OCI-LY7 (cell line): ENCODE measurements at regions not wholly inside any gene's neighbourhood (a gene's known extent, or its start where the extent isn't known, plus 50 kb on each side); places are given as distances from the start of the nearest gene placed in this dataset.

ENCODE experiments used
- BruUV-seq: library from RNA; stranded (reverse); fragments of 400-500 nt; replicated peaks from 2 replicates; lab custom pipeline; 2021; lab: Mats Ljungman, UMichigan
- CTCF ChIA-PET: fragments of 300-600 bp; sonication (Branson Sonifier 250); formaldehyde crosslinking; loops from one replicate; lab custom pipeline; 2022; ENCODE audit warnings: antibody characterized with exemption; ENCODE audit not compliant: unreplicated experiment; lab: Charles Lee
- POLR2A ChIA-PET: fragments of 300-600 bp; sonication (Branson Sonifier 250); formaldehyde crosslinking; loops from one replicate; lab custom pipeline; 2022; ENCODE audit warnings: antibody characterized with exemption; lab: Charles Lee
- DNase-seq: peaks from one replicate; pipeline ENCODE4 v3.0.0-alpha.2; 2015; ENCODE audit warnings: low spot score
- H2AFZ ChIP-seq: fragments of 200-600 bp; sonication (generic), shearing (Covaris generic); 2 replicates; pipeline ENCODE4 v1.6.1; 2014; ENCODE audit warnings: mild to moderate bottlenecking, antibody characterized with exemption, low read length, moderate library complexity
- H3K27ac ChIP-seq: fragments of 200-600 bp; sonication (generic); 2 replicates; pipeline ENCODE4 v1.5.1; 2014; ENCODE audit warnings: mixed run types, low read depth, mild to moderate bottlenecking, moderate library complexity, low read length, inconsistent platforms; ENCODE audit not compliant: poor library complexity, severe bottlenecking
- H3K36me3 ChIP-seq: fragments of 200-600 bp; sonication (generic); 2 replicates; pipeline ENCODE4 v1.6.1; 2014; ENCODE audit warnings: mild to moderate bottlenecking, antibody characterized with exemption, low read length, moderate library complexity, mixed read lengths; ENCODE audit not compliant: insufficient read depth
- H3K4me1 ChIP-seq: fragments of 200-600 bp; sonication (generic); 2 replicates; pipeline ENCODE4 v1.5.1; 2014; ENCODE audit warnings: mild to moderate bottlenecking, low read length; ENCODE audit not compliant: insufficient read depth, poor library complexity, severe bottlenecking
- H3K4me2 ChIP-seq: fragments of 200-600 bp; sonication (generic); 2 replicates; pipeline ENCODE4 v1.6.1; 2014; ENCODE audit warnings: mild to moderate bottlenecking, low read length
- H3K4me3 ChIP-seq: fragments of 200-600 bp; sonication (generic); 2 replicates; pipeline ENCODE4 v1.5.1; 2014; ENCODE audit warnings: mild to moderate bottlenecking, low read depth, low read length; ENCODE audit not compliant: poor library complexity, severe bottlenecking
- H3K79me2 ChIP-seq: fragments of 200-600 bp; sonication (generic); 2 replicates; pipeline ENCODE4 v1.6.1; 2016; ENCODE audit warnings: low read depth, mild to moderate bottlenecking, low read length, moderate library complexity, mixed read lengths; ENCODE audit not compliant: insufficient read depth
- H3K9me2 ChIP-seq: fragments of 200-600 bp; sonication (generic); 2 replicates; pipeline ENCODE4 v1.6.1; 2016; ENCODE audit warnings: mild to moderate bottlenecking, low read length, mixed read lengths; ENCODE audit not compliant: insufficient read depth
- H3K9me3 ChIP-seq: fragments of 200-600 bp; sonication (generic); 2 replicates; pipeline ENCODE4 v1.6.1; 2014; ENCODE audit warnings: mild to moderate bottlenecking, mixed run types, low read length, mixed read lengths
- H4K20me1 ChIP-seq: fragments of 200-600 bp; sonication (generic); 2 replicates; pipeline ENCODE4 v1.6.1; 2014; ENCODE audit warnings: mild to moderate bottlenecking, antibody characterized with exemption, low read length, moderate library complexity, mixed read lengths; ENCODE audit not compliant: insufficient read depth
- EZH2phosphoT487 ChIP-seq: fragments of 200-600 bp; sonication (generic); IDR thresholded peaks from 2 replicates; pipeline ENCODE4 v1.6.1; 2018; ENCODE audit warnings: low read depth, borderline replicate concordance, mild to moderate bottlenecking, mixed run types, antibody characterized with exemption, low read length, moderate library complexity, mixed read lengths
- intact Hi-C: fragments of 100-400 bp; cut with micrococcal nuclease; formaldehyde crosslinking; loops from one replicate; pipeline ENCODE4 v1.10.0; 2022; ENCODE audit not compliant: unreplicated experiment
- TF ChIP-seq, protein P1 (sequence below): fragments of 200-600 bp; sonication (generic); conservative IDR thresholded peaks from 2 replicates; pipeline ENCODE4 v1.5.1; 2014; ENCODE audit warnings: mild to moderate bottlenecking, antibody characterized with exemption, low read length, moderate library complexity, mixed read lengths

DNA sequence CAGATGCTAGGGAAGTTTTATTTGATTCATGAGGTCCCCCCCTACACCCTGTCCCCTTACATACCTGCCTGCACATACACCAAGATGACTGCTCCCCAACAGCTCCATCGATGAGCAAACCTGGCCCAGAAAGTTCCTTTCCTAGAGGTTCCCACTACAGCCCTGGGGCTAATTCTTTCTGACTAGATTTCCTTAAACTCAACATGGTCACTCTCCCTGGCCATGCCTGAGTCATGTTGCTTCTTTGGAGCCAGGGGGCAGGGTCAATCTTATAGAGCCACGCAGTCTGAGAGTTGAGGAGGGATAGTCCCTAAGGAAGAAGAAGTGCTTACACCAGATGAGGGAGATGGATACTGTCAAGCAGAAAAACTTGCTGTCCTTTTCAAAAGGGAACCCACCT lies 67.7 kb upstream of the GLI2 start:
- intact Hi-C loops = no loop called here
- no peaks in the 10 kb centered on the region for H3K9me2 ChIP-seq
- no peak overlapping the region for H3K4me3 ChIP-seq
- POLR2A ChIA-PET = interaction anchor here (0.5 kb wide), 1 partner anchor 1755 kb away, joined by 3 read pairs; no protein-coding TSS in a partner anchor
- no peaks in the 10 kb centered on the region for H3K4me1 ChIP-seq
- TF ChIP-seq, protein P1, sequence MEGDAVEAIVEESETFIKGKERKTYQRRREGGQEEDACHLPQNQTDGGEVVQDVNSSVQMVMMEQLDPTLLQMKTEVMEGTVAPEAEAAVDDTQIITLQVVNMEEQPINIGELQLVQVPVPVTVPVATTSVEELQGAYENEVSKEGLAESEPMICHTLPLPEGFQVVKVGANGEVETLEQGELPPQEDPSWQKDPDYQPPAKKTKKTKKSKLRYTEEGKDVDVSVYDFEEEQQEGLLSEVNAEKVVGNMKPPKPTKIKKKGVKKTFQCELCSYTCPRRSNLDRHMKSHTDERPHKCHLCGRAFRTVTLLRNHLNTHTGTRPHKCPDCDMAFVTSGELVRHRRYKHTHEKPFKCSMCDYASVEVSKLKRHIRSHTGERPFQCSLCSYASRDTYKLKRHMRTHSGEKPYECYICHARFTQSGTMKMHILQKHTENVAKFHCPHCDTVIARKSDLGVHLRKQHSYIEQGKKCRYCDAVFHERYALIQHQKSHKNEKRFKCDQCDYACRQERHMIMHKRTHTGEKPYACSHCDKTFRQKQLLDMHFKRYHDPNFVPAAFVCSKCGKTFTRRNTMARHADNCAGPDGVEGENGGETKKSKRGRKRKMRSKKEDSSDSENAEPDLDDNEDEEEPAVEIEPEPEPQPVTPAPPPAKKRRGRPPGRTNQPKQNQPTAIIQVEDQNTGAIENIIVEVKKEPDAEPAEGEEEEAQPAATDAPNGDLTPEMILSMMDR = no peak
- no peak for TF ChIP-seq EZH2phosphoT487
- BruUV-seq = no TSS peak
- no peak for DNase-seq
- H3K79me2 ChIP-seq = no peaks in the 10 kb centered on the region
- no peak overlapping the region for H3K27ac ChIP-seq
- CTCF ChIA-PET = no interaction called here
- no peak overlapping the region for H3K4me2 ChIP-seq
- H2AFZ ChIP-seq = no peak overlapping the region
- no peaks in the 10 kb centered on the region for H3K36me3 ChIP-seq
- no peaks in the 10 kb centered on the region for H4K20me1 ChIP-seq
- peaks cover 9% of the 10 kb centered on the region; the same call in 1 of the 2 replicates for H3K9me3 ChIP-seq

GRCh38 chr2:120669121-120669952 lies 66.3 kb upstream of the GLI2 start:
- H3K27ac ChIP-seq = no peak overlapping the region
- ChIA-PET CTCF (no interaction called here), POLR2A (no interaction called here)
- H4K20me1 ChIP-seq = no peaks in the 10 kb centered on the region
- H2AFZ ChIP-seq = no peak overlapping the region
- DNase-seq = peak; percentile 40
- intact Hi-C loops = no loop called here
- TF ChIP-seq EZH2phosphoT487 = no peak
- TF ChIP-seq, protein P1 = peak; percentile 38
- H3K9me2 ChIP-seq = no peaks in the 10 kb centered on the region
- H3K4me1 ChIP-seq = no peaks in the 10 kb centered on the region
- H3K36me3 ChIP-seq = no peaks in the 10 kb centered on the region
- H3K79me2 ChIP-seq = no peaks in the 10 kb centered on the region
- H3K4me2 ChIP-seq = no peak overlapping the region
- BruUV-seq = no TSS peak
- peaks cover 9% of the 10 kb centered on the region; the same call in 1 of the 2 replicates for H3K9me3 ChIP-seq
- no peak overlapping the region for H3K4me3 ChIP-seq

DNA sequence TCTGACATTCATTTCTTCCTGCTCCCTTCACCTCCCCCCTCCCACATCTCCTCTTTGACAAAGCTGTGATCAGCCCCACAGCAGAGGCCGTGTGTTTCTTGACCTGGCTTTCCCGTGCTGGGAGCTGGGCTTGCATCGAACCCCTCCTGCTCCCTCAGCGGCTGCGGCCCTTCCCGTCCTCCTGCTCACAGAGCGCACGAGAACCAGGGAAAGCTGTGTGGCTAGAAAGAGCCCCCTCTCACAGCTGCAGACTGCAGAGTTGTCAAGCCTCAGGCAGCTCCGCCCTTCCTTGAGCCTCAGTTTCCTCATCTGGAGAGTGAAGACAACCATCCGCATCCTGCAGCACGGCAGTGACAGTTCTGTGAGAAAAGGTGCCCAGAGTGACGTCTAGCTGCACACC lies 65.7 kb upstream of the GLI2 start:
- H3K9me2 ChIP-seq = no peaks in the 10 kb centered on the region
- no peaks in the 10 kb centered on the region for H4K20me1 ChIP-seq
- no peaks in the 10 kb centered on the region for H3K79me2 ChIP-seq
- H3K36me3 ChIP-seq = no peaks in the 10 kb centered on the region
- DNase-seq = no peak
- H3K4me1 ChIP-seq = no peaks in the 10 kb centered on the region
- H3K4me3 ChIP-seq = no peak overlapping the region
- POLR2A ChIA-PET = no interaction called here
- no TSS peak for BruUV-seq
- intact Hi-C loops = no loop called here
- no peak overlapping the region for H3K27ac ChIP-seq
- no peak overlapping the region for H3K4me2 ChIP-seq
- CTCF ChIA-PET = no interaction called here
- H2AFZ ChIP-seq = no peak overlapping the region
- H3K9me3 ChIP-seq = peaks cover 9% of the 10 kb centered on the region; the same call in 1 of the 2 replicates
- TF ChIP-seq, protein P1 = no peak
